GM21423 (cell line): ENCODE measurements at regions not wholly inside any gene's neighbourhood (a gene's known extent, or its start where the extent isn't known, plus 50 kb on each side); places are given as distances from the start of the nearest gene placed in this dataset.
"Not testable (repeated sequence)": the region's sequence is repeated elsewhere in the genome, so short reads cannot be mapped to it uniquely, and the experiment has no call there.

Experiments used
- ATAC-seq: cut with Tn5 transposase; IDR thresholded peaks from one replicate; pipeline ENCODE4 v1.9.1; 2021; ENCODE audit warnings: mild to moderate bottlenecking, moderate library complexity; ENCODE audit not compliant: unreplicated experiment

DNA sequence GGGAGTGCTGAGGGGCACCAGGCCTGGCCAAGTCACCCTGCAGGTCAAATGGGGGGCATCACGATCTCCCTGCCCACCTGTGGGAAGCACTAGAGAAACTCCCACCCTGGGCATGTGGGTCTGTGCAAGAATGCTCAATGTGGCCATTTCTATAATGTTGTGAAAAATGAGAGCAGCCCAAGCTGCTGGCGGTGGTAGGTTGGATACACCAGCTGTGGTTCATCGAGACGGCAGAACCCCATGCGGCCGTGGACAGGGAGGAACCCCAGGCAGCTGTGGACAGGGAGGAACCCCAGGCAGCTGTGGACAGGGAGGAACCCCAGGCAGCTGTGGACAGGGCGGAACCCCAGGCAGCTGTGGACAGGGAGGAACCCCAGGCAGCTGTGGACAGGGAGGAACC, 129.1 kb downstream of the BRD1 start:
- ATAC-seq, result not testable (repeated sequence)

DNA sequence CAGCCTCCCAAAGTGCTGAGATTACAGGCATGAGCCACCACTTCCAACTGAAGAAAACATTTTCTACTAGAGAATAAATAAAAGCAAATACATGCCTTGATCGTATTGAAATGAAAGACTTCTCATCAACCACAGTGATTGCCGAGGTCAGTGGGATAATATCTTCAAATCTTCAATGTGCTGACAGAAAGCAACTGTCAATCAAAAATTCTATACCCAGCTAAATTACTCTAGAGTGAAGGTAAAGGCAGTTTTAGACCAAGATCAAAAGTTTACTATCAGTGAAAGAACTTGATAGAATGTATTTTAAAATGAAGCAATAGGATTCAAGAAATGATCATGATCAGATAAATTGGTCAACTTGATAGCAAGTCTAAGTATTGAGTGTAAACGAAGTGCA, 130.6 kb downstream of the BRD1 start:
- ATAC-seq, result no peak

DNA sequence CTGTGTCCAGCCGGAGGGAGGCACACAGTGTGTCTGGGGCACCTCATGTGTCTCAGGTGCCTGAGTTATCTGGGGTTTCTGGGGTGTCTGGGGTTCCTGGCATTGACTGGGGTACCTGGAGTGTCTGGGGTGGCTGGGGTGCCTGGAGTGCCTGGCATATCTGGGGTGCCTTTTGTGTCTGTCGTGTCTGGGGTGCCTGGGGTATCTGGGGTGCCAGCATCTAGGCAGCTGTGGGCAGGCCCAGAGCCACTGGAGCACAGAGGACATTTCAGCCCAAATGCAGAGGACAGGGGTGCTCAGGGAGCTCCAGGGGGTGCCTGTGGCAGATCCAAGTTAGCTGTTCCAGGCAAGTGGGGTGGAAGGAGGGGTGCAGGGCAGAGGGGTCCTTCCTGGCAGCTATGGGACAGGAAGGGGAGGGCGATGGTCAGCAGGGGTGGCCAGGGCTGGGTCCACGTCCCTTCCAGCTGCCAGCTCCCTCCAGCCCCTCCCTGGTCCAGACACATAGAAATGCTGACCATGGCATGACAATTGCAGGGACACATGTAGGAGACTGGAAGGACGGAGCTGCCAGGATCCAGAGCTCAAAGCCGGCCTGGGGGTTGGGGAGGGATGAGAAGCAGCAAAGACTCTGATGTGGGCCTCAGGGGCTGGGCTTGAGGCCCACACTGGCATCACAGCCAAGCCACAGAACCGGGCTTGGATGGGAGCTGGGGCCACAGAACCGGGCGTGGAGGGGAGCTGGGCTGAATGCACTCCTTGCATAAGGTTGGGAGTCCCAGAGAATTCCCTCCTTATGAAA, 133.0 kb downstream of the BRD1 start:
- ATAC-seq, result no peak

DNA sequence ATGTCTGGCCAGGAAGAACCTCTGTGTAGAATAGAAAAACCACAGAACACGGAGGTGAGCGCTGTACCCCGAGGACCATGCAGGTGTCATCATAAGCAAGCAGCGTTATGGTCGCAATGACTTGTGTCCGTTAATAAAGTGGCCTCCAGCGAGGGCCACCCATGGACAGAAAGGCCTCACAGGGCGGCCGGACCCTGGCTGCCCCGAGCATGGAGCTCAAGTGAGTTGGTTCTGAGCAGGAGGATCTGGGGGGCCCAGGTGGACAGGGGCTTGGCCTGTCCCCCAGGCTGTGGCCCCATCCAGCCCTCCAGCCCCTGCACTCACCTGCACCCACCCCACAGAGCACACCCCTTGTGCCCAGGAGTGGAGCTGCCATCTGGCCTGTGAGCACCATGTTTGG, 133.8 kb downstream of the BRD1 start:
- no peak for ATAC-seq

DNA sequence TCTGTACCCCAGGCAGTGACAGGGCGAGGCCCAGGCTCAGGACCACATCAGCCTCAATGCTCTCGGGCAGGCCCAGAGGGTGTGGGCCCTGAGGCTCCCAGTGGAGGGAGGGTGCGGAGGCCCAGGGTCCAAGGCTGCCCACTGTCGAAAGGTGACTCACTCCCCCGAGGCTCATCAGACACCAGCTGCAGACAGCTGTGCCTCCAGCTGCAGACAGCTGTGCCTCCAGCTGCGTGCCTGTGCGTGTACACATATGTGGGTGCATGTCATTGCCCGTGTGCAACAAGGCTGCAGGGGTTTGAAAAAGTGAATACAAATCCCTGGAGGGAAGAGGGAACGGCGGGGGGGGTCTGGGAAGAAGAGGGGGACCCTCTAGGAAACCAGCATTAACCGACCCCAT, 134.3 kb downstream of the BRD1 start:
- no peak for ATAC-seq

DNA sequence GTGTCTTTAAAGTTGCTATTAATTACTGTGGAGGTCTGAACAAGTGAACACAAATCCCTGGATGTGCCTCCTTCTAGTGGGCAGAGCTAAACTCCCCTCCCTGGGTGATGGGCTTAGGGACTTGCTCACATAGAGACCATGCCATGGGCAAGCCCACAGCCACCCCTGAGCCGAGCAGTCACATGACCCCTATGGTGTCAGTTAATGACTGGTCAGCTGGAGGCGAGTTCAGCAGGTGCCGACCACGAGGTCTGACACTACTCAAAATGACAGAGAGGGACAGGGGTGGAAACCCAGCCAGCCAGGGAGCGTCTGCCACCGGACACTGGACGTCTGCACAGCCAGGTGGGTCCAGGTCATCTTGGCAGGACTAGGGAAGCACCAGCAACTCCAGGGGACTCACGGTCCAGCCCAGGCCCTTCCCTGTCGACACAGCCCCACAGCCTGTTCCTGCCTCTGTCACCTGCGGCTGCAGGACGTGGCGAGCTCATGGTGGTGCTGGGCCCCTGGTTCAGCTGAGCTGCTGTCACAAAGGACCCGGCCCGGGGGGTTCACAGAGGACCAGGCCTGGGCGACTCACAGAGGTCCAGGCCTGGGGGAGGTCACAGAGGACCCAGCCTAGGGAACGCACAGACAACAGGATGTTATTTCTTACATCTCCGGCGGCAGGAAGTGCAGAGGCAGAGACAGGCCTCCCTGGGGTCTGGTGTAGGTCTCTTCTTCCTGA, 135.0 kb downstream of the BRD1 start:
- no peak for ATAC-seq

DNA sequence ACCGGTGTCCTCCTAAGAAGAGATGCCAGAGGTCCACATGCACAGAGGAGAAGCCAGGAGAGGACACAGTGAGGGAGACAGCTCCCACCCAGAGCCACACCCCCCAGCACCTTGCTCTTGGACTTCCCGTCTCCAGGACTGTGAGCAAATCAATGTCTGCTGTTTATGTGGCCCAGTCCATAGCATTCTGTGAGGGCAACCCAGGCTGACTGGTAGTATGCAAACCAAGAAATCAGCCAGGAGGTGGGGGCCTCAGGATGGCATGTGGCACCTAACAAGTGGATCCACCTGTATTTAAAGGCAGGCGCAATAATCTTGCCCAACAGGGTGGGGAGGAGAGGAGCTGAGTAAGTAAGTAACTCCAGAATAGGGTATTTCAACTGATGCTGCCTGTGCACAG, 136.4 kb downstream of the BRD1 start:
- ATAC-seq, result no peak

DNA sequence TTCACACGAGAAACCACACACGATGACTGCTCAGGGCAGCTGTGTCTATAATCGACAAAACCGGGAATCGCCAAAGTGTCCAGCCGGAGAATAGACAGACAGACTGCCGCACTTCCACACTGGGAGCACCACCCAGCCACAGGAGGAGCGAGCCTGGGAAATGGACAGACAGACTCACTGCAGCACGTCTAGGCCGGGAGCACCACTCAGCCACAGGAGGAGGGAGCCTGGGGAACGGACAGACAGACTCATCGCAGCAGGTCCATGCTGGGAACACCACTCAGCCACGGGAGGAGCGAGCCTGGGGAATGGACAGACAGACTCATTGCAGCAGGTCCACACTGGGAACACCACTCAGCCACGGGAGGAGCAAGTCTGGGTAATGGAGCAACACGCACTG, 137.2 kb downstream of the BRD1 start:
- no peak for ATAC-seq

DNA sequence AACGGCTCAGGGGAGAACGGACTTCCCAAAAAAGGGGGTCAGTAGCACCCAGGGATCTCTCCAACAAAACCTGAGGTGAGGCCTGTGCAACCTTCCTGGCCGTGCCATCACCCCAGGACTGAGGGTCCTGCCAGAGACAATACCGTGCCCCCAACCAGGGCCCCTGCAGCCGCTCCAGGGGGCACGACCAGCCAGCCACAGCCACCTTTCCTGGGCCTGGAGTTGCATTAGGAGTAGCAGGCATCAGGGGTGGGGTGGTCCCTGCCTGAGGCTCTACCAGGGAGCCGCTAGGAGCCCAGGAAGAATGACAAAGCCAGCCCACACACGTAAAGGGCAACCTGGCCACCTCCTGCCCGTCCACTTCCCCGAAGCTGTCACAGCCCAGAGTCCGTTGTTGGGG, 137.8 kb downstream of the BRD1 start:
- ATAC-seq, result no peak

DNA sequence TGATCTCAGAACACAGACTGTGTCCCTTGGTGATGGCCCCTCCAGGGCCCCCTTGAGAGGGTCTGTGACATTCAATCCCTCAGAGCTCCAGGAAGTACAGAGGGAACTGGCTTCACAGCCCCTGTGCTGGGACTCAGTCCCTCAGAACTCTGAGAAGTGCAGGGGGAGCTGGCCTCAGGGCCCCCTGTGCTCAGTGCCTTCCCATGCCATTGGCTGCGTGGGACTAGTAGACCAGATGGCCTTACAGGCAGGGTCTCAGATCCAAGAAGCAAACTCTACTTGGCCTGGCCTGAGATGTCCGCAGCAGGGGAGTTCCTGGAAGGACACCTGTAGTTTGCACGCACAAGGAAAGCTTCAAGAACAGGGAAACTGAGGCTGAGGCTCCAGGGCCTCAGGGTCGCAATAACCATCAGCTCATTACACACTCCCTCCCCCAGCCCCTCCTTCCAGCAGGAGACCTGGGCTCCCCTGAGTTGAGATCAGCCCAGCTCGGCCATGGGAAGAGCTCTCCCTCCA, 138.4 kb downstream of the BRD1 start:
- ATAC-seq, result no peak

DNA sequence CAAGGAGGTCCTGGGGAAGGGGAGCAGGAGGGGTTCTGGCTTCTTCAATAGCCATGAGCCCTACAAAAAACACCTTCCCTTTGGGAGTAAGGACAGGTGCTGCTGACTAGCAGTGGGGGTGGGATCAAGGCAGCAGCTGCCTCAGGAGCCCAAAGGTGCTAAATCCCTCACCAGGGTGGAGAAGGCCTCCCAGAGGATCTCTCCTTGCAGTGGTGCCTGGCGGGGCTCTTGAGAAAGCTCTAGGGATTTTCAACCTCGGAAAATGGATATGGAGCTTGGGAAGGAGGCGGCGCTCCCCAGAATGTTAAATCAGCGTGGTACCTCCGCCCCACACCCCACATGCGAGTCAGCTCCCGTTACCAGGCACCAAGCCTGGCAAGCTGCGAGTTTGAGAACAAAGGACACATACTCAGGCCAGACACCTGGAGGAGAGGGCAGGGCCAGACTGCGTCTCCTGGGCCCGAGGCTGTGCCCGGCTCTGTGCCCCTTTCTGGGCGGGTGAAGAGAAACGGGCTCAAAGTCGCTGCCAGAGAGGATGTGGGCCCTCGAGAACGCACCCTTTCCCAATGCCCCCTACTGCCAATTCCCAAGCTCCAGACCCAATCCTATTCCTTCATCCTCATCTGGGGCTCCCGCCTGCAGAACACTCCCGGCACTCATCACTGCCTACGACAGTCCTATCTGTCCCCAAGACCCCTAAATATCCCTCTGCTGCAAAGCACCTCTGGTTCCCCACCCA, 139.0 kb downstream of the BRD1 start:
- ATAC-seq, result no peak

DNA sequence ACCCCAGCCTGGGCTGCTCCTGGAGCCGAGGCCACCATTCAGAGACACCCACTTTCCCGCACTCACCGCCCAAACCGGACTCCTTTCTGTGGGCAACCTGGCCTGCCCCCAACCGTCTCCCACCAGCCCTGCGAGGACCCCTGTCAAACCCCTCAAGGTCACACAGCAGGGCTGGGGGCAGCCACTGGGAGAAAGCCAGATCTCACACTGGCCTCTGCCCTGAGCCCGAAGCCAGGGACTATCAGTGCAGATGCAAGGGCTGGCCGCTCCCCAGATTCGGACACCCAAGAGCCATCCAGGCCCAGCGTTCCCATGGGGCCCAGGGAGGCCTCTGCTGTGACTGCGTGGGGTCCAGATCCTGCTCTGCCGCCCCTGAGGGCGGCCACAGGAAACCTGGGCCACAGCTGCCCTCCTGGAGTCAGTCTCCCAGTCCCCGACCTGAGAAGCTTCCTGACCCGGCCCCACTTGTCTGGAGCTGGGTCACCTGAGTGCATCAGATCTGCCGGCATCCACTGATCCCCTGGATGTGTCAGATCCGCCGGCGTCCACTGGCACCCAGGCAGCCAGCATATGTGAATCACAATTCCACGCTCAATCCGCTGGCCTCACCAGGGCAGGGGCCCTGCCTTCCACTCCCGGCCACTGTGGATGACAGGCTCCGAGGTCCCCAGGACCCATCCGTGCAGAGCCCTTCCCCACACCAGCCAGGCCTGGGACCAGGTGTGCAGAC, 139.7 kb downstream of the BRD1 start:
- ATAC-seq, result no peak

DNA sequence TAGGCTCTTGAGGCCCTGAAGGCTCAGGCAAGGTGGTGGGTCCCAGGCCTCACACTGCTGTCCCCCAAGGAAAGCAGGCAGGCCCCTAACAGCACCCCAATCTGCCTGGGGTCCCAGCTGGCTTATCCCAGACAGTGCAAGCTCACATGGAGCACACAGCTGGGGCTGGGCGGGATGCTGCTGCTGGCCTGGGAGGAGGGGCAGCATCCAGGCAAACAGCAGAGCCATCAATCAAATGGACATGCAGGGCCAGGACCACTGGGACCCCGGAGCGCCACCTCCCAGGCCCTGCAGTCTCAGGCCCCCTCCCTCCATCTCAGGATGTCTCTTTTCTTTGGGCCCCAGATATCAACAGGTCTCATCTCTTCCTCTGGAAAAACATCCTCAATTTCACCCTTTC, 140.3 kb downstream of the BRD1 start:
- ATAC-seq, result no peak

DNA sequence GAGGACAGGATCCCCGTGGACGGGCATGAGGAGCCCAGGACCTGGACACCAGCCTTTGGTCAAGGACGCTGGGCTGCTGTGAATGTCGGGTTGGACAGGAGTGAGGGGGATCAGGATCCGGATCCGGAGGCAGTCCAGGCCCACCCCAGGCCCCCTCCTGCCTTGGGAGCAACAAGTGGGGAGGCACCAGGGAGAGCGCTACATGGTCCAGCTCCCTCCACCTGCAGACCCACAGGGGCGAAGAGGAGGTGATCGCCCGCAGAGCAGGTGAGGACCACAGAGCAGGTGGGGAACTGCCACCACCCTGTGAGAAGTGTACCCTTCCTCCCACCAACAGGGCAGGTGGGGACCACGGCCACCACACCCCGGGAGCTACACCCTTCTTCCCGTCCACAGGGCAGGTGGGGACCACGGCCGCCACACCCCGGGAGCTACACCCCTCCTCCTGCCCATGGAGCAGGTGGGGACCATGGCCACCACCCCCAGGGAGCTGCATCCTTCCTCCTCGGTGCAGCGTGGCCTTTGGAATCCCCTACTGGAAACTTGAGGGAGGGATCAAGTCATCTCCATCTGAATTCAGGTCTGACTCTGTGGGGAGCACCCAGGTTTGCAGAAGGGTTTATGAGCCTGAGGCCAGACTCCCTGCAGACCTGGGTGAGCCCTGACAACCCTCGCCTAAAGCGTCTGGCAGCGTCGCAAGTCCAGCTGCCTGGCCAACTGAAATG, 141.0 kb downstream of the BRD1 start:
- ATAC-seq, result no peak

DNA sequence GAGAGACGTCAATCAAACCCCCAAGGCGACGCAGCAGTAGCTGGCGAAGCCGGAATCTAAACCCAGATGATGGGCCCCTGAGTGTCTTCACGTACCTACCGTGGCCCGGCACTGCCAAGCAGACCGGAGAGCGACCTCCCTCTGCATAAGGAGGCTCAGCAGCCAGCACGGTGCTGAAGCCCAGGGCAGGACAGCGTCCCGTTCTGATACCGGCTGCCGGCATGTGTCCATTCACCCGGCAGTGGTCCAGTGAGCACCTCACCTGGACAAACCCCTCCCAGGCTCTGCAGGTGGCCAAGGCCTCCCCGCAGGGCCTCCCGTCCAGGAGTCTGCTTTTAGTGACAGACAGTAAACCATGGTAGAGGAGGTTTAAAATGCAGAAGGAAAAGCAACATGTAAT, 142.0 kb downstream of the BRD1 start:
- ATAC-seq, result no peak

DNA sequence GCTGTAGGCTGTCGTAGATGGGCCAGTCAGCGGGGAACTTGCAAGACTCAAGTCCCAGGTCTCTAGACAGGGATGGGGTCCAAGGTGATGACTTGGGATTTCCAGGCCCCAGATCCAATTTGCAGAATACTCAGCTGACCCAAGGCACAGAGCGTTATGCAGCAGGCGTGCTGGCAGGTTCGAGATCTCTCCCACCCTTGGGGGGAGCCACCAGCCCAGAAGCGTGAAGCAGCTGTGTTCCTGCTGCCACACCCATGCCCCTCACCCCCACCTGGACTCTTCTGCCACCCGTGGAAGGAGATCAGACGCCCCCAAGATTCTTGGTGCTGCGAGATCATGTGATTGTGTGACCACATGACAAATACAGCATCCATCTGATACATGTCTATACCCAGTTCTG, 142.6 kb downstream of the BRD1 start:
- no peak for ATAC-seq

DNA sequence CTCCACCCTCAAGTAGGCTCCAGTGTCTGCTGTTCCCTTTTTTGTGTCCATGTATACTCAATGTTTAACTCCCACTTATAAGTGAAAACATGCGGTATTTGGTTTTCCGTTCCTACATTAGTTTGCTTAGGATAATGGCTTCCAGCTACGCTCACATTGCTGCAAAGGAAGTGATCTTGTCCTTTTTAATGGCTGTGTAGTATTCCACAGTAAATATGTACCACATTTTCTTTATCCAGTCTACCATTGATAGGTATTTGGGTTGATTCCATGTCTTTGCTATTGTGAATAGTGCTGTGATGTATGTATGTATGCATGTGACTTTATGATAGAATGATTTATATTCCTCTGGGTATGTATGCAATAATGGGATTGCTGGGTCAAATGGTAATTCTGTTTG, 144.6 kb downstream of the BRD1 start:
- ATAC-seq, result no peak

DNA sequence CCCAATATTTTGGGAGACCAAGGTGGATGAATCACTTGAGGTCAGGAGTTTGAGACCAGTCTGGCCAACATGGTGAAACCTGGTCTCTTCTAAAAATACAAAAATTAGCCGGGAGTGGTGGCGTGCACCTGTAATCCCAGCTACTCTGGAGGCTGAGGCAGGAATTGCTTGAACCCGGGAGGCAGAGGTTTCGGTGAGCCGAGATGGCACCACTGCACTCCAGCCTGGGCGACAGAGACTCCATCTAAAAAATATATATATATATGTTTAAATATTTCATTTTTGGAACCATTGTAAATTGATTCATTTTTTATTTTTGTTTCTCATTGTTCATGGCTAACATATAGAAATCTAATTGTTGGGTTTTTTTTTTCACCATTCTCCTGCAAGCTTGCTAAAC, 146.9 kb downstream of the BRD1 start:
- ATAC-seq, result not testable (repeated sequence)

DNA sequence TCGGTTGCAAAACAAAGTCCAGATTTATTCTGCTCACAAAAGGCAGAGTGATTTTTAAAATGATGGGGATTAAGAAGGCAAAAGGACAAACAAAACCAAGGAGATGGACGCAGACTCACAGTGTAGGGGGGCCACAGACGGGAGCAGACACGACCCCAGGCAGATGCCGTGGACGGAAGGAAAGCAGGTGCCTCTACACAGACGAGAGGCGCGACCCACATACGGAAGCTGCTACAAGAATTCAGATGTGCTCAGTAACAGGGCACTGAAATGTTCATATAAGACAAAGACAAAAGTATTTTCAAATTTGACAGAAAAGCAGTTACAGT, 148.9 kb downstream of the BRD1 start:
- ATAC-seq, result no peak

DNA sequence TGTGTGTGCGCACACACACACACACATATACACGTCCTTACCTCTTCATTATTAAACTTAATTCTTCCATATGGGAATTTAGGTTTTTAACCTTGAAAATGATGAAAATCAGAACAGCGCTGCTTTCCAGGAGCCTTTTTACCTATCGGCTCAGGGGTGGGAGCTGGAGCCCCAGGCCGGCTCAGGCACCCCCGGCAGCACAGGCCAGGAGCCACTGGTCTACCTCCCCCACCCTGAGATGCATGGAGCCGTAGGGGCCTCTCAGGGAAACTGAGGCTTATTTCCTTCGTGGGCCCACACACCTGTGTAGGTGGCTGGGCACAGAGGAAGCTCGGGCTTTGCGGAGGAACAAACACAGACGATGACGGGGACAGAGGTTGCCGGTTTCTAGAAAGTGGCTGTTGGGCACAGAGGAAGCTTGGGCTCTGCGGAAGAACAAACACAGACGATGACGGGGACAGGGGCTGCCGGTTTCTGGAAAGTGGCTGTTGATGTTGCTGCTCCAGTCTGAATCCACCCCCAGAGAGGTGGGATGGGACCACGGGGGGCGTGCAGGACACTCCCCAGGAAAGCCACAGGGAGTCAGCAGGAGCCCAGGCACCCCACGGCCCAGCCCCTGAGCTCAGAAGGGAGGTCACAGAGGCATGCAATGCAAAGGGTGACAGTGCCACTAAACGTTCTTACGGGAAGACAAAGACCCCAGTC, 149.4 kb downstream of the BRD1 start:
- no peak for ATAC-seq
